ENCODE measurements at regions not wholly inside any gene's neighbourhood (a gene's known extent, or its start where the extent isn't known, plus 50 kb on each side); places are given as distances from the start of the nearest gene placed in this dataset.

DNA sequence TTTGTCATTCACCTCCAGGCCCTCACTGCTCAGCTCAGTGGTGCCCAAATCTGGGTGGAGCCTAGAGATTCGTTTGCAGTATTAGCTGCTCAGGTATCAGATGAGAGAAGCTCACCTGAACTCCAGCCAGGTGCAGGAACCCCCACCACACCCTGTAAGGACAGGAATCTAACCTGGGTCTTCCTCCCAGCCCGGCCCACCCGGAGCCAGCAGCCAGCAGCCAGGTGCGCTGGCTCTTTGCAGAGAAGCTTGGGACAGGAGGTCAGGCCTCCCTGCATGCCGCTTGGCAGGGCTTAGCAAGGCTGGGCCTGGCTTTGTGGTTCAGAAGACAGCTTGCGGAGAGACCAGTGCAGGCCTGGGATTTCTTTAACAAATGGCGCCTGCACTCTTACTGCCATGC lies 125.6 kb upstream of the MYL2 start:
- Histone ChIP-seq H3K27ac (ENCODE audit: low read depth, low read length) (no peak overlapping the region), H3K36me3 (ENCODE audit: insufficient read depth, low read length) (no peaks in the 10 kb centered on the region), H3K27me3 (ENCODE audit: insufficient read depth, low read length) (no peaks in the 10 kb centered on the region), H3K9ac (ENCODE audit: low read depth, low read length) (no peak overlapping the region), H3K4me1 (ENCODE audit: insufficient read depth, low read length) (peaks cover 5% of the 10 kb centered on the region; the same call in 1 of the 2 replicates), H3K4me3 (ENCODE audit: low read length) (no peak overlapping the region), H3K9me3 (ENCODE audit: insufficient read depth, low read depth, low read length) (no peaks in the 10 kb centered on the region)
- WGBS, result 90% methylated on average over 7 of the region's 7 CpGs

- H3K27me3 ChIP-seq (ENCODE audit: insufficient read depth, low read length), result peaks cover 17% of the 10 kb centered on the region
- 77% methylated on average over 2 of the region's 2 CpGs for WGBS
Observed at GRCh38 chr12:111041091-111041490, 120.7 kb upstream of the MYL2 start.

DNA sequence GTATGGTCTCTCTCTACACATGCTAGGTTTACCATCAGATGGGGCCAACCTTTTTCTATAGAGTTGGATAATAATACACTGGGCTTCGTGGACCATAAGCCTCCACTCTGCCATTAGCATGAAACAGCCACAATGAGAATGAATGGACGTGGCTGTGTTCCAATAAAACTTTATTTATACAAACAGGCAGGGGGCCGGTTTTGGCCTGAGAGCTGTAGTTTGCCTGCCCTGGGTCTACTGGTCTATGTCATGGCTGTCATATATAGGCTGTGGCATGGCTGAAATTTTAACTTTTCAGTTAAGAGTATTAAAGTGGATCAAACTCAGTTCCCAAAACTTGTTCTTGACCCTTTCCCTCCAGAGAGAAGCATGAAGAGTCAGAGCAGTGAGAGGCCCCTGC lies 120.3 kb upstream of the MYL2 start:
- Histone ChIP-seq H3K27ac (ENCODE audit: low read depth, low read length) (no peak overlapping the region), H3K27me3 (ENCODE audit: insufficient read depth, low read length) (peaks cover 21% of the 10 kb centered on the region), H3K36me3 (ENCODE audit: insufficient read depth, low read length) (no peaks in the 10 kb centered on the region), H3K4me1 (ENCODE audit: insufficient read depth, low read length) (peaks cover 5% of the 10 kb centered on the region; the same call in 1 of the 2 replicates), H3K9ac (ENCODE audit: low read depth, low read length) (no peak overlapping the region), H3K9me3 (ENCODE audit: insufficient read depth, low read depth, low read length) (no peaks in the 10 kb centered on the region), H3K4me3 (ENCODE audit: low read length) (no peak overlapping the region)
- 92% methylated on average over 3 of the region's 3 CpGs for WGBS

More at GRCh38 chr12:111041091-111041490, 120.7 kb upstream of the MYL2 start:
- Histone ChIP-seq H3K9me3 (ENCODE audit: insufficient read depth, low read depth, low read length) (no peaks in the 10 kb centered on the region), H3K36me3 (ENCODE audit: insufficient read depth, low read length) (no peaks in the 10 kb centered on the region), H3K9ac (ENCODE audit: low read depth, low read length) (no peak overlapping the region), H3K27ac (ENCODE audit: low read depth, low read length) (no peak overlapping the region), H3K4me3 (ENCODE audit: low read length) (no peak overlapping the region), H3K4me1 (ENCODE audit: insufficient read depth, low read length) (peaks cover 5% of the 10 kb centered on the region; the same call in 1 of the 2 replicates)

- WGBS, result 86% methylated on average over 5 of the region's 5 CpGs
- H3K27me3 ChIP-seq (ENCODE audit: insufficient read depth, low read length), result peaks cover 31% of the 10 kb centered on the region
- peaks cover 5% of the 10 kb centered on the region; the same call in 1 of the 2 replicates for H3K4me1 ChIP-seq (ENCODE audit: insufficient read depth, low read length)
- no peak overlapping the region for H3K4me3 ChIP-seq (ENCODE audit: low read length)
- no peaks in the 10 kb centered on the region for H3K9me3 ChIP-seq (ENCODE audit: insufficient read depth, low read depth, low read length)
- H3K27ac ChIP-seq (ENCODE audit: low read depth, low read length), result no peak overlapping the region
- no peaks in the 10 kb centered on the region for H3K36me3 ChIP-seq (ENCODE audit: insufficient read depth, low read length)
- no peak overlapping the region for H3K9ac ChIP-seq (ENCODE audit: low read depth, low read length)
Observed at GRCh38 chr12:111038941-111039340, 118.6 kb upstream of the MYL2 start.

DNA sequence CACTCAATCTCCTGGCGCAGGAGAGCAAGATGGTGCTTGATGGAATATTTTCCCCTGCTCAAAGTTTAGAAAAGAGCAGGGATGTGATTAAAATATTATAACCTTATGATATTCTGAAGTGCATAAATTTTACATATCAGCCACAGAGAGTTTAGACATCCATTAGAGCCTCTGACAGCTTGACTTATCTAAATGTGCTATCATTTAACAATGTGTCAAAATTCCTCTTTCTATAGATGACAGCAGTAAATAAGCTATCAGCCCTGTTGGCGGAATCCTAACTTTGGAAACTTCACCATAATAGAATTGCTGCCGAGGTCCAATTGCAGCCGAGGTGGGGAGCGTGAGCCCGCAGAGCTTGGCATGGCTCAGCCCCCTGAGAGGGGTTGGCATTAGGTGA lies 117.7 kb upstream of the MYL2 start:
- no peaks in the 10 kb centered on the region for H3K36me3 ChIP-seq (ENCODE audit: insufficient read depth, low read length)
- H3K9ac ChIP-seq (ENCODE audit: low read depth, low read length), result no peak overlapping the region
- 95% methylated on average over 6 of the region's 6 CpGs for WGBS
- H3K4me1 ChIP-seq (ENCODE audit: insufficient read depth, low read length), result peaks cover 5% of the 10 kb centered on the region; the same call in 1 of the 2 replicates
- no peak overlapping the region for H3K27ac ChIP-seq (ENCODE audit: low read depth, low read length)
- no peak overlapping the region for H3K4me3 ChIP-seq (ENCODE audit: low read length)
- peaks cover 31% of the 10 kb centered on the region for H3K27me3 ChIP-seq (ENCODE audit: insufficient read depth, low read length)
- no peaks in the 10 kb centered on the region for H3K9me3 ChIP-seq (ENCODE audit: insufficient read depth, low read depth, low read length)

DNA sequence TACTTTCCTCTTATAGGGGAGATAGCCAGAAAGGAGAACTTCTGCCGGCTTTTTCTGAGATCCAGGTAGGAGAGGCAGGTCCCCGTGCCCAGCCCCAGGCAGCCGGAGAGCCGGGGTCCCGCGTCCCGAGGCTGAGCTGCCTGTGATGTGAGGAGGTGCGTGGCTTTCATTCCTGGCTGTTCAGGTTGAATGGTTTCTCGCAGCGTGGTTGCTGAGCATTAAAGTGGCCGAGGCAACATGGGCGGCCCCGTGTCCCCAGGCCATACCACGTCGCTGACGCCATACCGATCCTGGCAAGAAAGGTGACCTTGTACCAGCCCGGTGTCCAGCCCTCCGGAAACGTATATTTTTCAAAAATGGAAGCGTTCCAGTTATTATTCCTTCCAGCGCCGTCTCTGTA lies 116.7 kb upstream of the MYL2 start:
- no peaks in the 10 kb centered on the region for H3K36me3 ChIP-seq (ENCODE audit: insufficient read depth, low read length)
- no peak overlapping the region for H3K9ac ChIP-seq (ENCODE audit: low read depth, low read length)
- H3K27me3 ChIP-seq (ENCODE audit: insufficient read depth, low read length), result peaks cover 38% of the 10 kb centered on the region
- peaks cover 5% of the 10 kb centered on the region; the same call in 1 of the 2 replicates for H3K4me1 ChIP-seq (ENCODE audit: insufficient read depth, low read length)
- H3K9me3 ChIP-seq (ENCODE audit: insufficient read depth, low read depth, low read length), result no peaks in the 10 kb centered on the region
- 81% methylated on average over 23 of the region's 23 CpGs for WGBS
- H3K27ac ChIP-seq (ENCODE audit: low read depth, low read length), result no peak overlapping the region
- H3K4me3 ChIP-seq (ENCODE audit: low read length), result no peak overlapping the region

DNA sequence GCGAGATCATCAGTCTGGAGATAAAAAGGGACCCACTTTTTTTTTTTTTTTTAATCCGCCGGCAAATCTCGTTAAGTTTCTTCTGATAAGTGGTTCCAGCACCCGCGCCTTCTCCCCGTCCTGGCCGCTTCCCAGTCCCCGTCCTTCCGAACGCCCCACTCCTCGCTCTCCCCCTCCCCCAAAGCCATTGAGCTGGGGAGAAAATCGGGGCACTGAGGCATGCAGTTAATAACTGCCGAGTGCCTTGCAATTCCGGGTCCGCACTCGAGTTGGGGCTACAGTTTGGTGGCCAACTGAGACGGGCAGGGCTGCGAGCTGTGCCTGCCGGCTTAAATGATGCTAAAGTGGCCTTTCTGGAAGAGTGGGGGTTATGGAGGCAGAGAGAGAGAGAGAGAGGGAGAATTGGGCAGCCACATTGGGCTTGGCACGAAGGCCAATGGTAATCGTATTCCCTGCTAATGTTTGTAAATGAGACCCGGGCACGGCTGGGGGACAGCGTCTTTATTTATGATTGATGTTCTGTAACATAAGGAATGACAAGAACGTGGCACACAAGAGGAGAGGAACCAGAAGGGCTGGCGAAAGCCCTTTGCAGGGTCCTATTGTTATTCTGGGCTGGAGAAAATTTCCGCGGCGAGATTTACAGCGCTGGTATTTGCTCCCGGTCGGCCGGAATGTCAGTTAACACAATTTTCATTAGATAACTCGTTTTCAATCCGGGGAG lies 115.4 kb upstream of the MYL2 start:
- Histone ChIP-seq H3K9ac (ENCODE audit: low read depth, low read length) (peak overlapping the region; percentile 41; the same call in 1 of the 2 replicates), H3K9me3 (ENCODE audit: insufficient read depth, low read depth, low read length) (no peaks in the 10 kb centered on the region), H3K4me3 (ENCODE audit: low read length) (peak overlapping the region; percentile 71), H3K27ac (ENCODE audit: low read depth, low read length) (no peak overlapping the region), H3K4me1 (ENCODE audit: insufficient read depth, low read length) (peaks cover 5% of the 10 kb centered on the region; the same call in 1 of the 2 replicates), H3K36me3 (ENCODE audit: insufficient read depth, low read length) (no peaks in the 10 kb centered on the region), H3K27me3 (ENCODE audit: insufficient read depth, low read length) (peaks cover 38% of the 10 kb centered on the region)
- 1% methylated on average over 36 of the region's 36 CpGs for WGBS

- WGBS, result under 1% methylated on average over 50 of the region's 50 CpGs
- Histone ChIP-seq H3K9me3 (ENCODE audit: insufficient read depth, low read depth, low read length) (no peaks in the 10 kb centered on the region), H3K4me1 (ENCODE audit: insufficient read depth, low read length) (peaks cover 5% of the 10 kb centered on the region; the same call in 1 of the 2 replicates), H3K4me3 (ENCODE audit: low read length) (peak overlapping the region; percentile 71), H3K27ac (ENCODE audit: low read depth, low read length) (no peak overlapping the region), H3K9ac (ENCODE audit: low read depth, low read length) (peak overlapping the region; percentile 41), H3K27me3 (ENCODE audit: insufficient read depth, low read length) (peaks cover 38% of the 10 kb centered on the region), H3K36me3 (ENCODE audit: insufficient read depth, low read length) (no peaks in the 10 kb centered on the region)
Observed at GRCh38 chr12:111034886-111035577, 114.7 kb upstream of the MYL2 start.

DNA sequence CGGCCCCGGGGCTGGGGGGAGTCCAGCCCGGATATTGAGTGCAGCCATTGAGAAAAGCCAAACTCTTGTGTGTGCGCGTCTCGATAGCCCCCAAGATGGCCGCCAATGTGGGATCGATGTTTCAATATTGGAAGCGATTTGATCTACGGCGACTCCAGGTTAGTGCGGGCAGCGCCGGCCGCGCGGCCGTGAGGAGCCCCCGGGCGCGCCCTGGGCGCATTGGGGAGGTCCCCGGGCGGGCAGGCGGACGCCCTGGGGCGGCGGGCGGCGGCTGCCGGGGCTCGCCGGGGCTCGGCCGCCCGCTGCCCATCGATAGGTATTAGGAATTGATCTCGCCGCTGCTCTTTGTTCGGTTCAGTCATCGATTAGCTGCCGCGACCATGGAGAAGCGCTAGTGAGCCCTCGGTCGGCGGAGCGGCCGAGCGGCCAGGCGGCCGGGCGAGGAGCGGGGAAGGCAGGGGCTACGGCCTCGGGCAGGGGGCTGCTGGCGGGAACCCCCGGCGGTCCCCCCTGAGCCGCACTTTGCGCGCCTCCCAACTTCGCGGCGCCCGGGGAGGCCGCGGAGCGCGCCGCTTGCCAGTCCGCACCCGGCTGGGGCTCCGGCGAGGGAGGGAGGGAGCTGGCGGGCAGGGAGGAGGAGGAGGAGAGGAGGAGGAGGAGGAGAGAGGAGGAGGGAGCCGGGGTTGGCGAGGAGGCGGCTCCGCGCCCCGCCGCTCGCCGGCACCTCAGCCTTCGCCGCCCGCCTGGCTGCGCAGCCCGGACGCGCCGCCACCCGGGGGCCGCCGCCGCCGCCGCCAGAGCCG lies 113.9 kb upstream of the MYL2 start, which contains the start of gene CUX2:
TSS of gene CUX2 (plus strand) at position 83 of the 803 bp plus-strand sequence.
- under 1% methylated on average over 100 of the region's 100 CpGs for WGBS
- Histone ChIP-seq H3K27me3 (ENCODE audit: insufficient read depth, low read length) (peaks cover 38% of the 10 kb centered on the region), H3K4me3 (ENCODE audit: low read length) (peak within 1 kb of the TSS; percentile 72), H3K36me3 (ENCODE audit: insufficient read depth, low read length) (no peaks in the 10 kb centered on the region), H3K27ac (ENCODE audit: low read depth, low read length) (peak within 1 kb of the TSS; percentile 50; the same call in 1 of the 2 replicates), H3K9ac (ENCODE audit: low read depth, low read length) (peak within 1 kb of the TSS; percentile 81), H3K9me3 (ENCODE audit: insufficient read depth, low read depth, low read length) (no peaks in the 10 kb centered on the region), H3K4me1 (ENCODE audit: insufficient read depth, low read length) (peaks cover 8% of the 10 kb centered on the region; the same call in 1 of the 2 replicates)

GRCh38 chr12:111033281-111034082 lies 113.1 kb upstream of the MYL2 start:
- under 1% methylated on average over 91 of the region's 93 CpGs for WGBS
- H3K4me3 ChIP-seq (ENCODE audit: low read length), result peak overlapping the region; percentile 72

More at GRCh38 chr12:111033281-111034082, 113.1 kb upstream of the MYL2 start:
- Histone ChIP-seq H3K4me1 (ENCODE audit: insufficient read depth, low read length) (peaks cover 8% of the 10 kb centered on the region; the same call in 1 of the 2 replicates), H3K27me3 (ENCODE audit: insufficient read depth, low read length) (peaks cover 38% of the 10 kb centered on the region), H3K9ac (ENCODE audit: low read depth, low read length) (peak overlapping the region; percentile 81), H3K36me3 (ENCODE audit: insufficient read depth, low read length) (no peaks in the 10 kb centered on the region), H3K9me3 (ENCODE audit: insufficient read depth, low read depth, low read length) (no peaks in the 10 kb centered on the region), H3K27ac (ENCODE audit: low read depth, low read length) (no peak overlapping the region)
